MCF 10A (cell line): ENCODE measurements at regions not wholly inside any gene's neighbourhood (a gene's known extent, or its start where the extent isn't known, plus 50 kb on each side); places are given as distances from the start of the nearest gene placed in this dataset.

Experiments
- BruUV-seq: library from RNA; stranded (reverse); fragments of 400-500 nt; replicated peaks from 2 replicates; lab custom pipeline; 2021; lab: Mats Ljungman, UMichigan
- CTCF ChIA-PET: fragments of 300-600 bp; sonication (Branson Sonifier 250); formaldehyde crosslinking; extraction: SDS; loops from one replicate; lab custom pipeline; 2021; ENCODE audit warnings: antibody characterized with exemption, inconsistent platforms; lab: Yijun Ruan, JAX
- POLR2A ChIA-PET: fragments of 300-600, 350-650 bp; sonication (Branson Sonifier 250); formaldehyde crosslinking; extraction: SDS; loops from one replicate; lab custom pipeline; 2020; ENCODE audit warnings: antibody characterized with exemption, inconsistent platforms; lab: Yijun Ruan, JAX
- DNase-seq: peaks from one replicate; pipeline ENCODE4 v3.0.0-alpha.2; 2018; ENCODE audit not compliant: unreplicated experiment
- H3K27ac Mint-ChIP-seq: one replicate; pipeline ENCODE4 v1.8.0; 2022; ENCODE audit warnings: mild to moderate bottlenecking, low read depth, mixed read lengths; ENCODE audit not compliant: unreplicated experiment
- H3K27me3 Mint-ChIP-seq: one replicate; pipeline ENCODE4 v1.8.0; 2022; ENCODE audit warnings: mixed read lengths; ENCODE audit not compliant: insufficient read depth, unreplicated experiment
- H3K36me3 Mint-ChIP-seq: one replicate; pipeline ENCODE4 v1.8.0; 2022; ENCODE audit warnings: mild to moderate bottlenecking, moderate library complexity, mixed read lengths; ENCODE audit not compliant: insufficient read depth, unreplicated experiment
- H3K4me1 Mint-ChIP-seq: one replicate; pipeline ENCODE4 v1.8.0; 2022; ENCODE audit warnings: mixed read lengths; ENCODE audit not compliant: insufficient read depth, unreplicated experiment
- H3K4me3 Mint-ChIP-seq: one replicate; pipeline ENCODE4 v1.8.0; 2022; ENCODE audit warnings: mild to moderate bottlenecking, moderate library complexity, mixed read lengths; ENCODE audit not compliant: unreplicated experiment
- H3K9me3 Mint-ChIP-seq: one replicate; pipeline ENCODE4 v1.8.0; 2022; ENCODE audit warnings: mixed read lengths; ENCODE audit not compliant: unreplicated experiment
- CTCF ChIP-seq: fragments of 200-600 bp; IDR thresholded peaks from one replicate; pipeline ENCODE4 v1.8.0; 2022; ENCODE audit warnings: antibody characterized with exemption, mild to moderate bottlenecking; ENCODE audit not compliant: unreplicated experiment
- intact Hi-C: fragments of 100-400 bp; cut with micrococcal nuclease; formaldehyde crosslinking; loops from 2 replicates; pipeline ENCODE4 v1.14.1; 2022

- BruUV-seq, result no TSS peak
- Mint-ChIP-seq H3K4me3 (no peak overlapping the region), H3K27ac (no peak overlapping the region), H3K36me3 (no peaks in the 10 kb centered on the region), H3K27me3 (peaks cover 75% of the 10 kb centered on the region), H3K9me3 (no peaks in the 10 kb centered on the region), H3K4me1 (no peaks in the 10 kb centered on the region)
- intact Hi-C loops, result loop anchor here (1.0 to 5.0 kb wide), 4 partner anchors 157 to 463 kb away; no protein-coding TSS in a partner anchor
- ChIA-PET CTCF (interaction anchor here (0.6 to 4.0 kb wide), 45 partner anchors 9 to 415 kb away, joined by 3 to 32 read pairs (median 4); partner anchors contain the start of gene CCNC), POLR2A (interaction anchor here (0.6 to 1.8 kb wide), 4 partner anchors 10 to 278 kb away, joined by 3 to 5 read pairs (median 4); no protein-coding TSS in a partner anchor)
- no peak for TF ChIP-seq CTCF
- DNase-seq, result no peak
Measured at GRCh38 chr6:99745651-99746050, 139.0 kb downstream of the PRDM13 start.

- Mint-ChIP-seq H3K36me3 (no peaks in the 10 kb centered on the region), H3K9me3 (no peaks in the 10 kb centered on the region), H3K27ac (no peak overlapping the region), H3K4me1 (no peaks in the 10 kb centered on the region), H3K4me3 (no peak overlapping the region), H3K27me3 (peaks cover 75% of the 10 kb centered on the region)
- ChIA-PET POLR2A (interaction anchor here (0.6 to 1.9 kb wide), 5 partner anchors 10 to 232 kb away, joined by 3 to 6 read pairs (median 4); partner anchors contain the start of gene CCNC), CTCF (interaction anchor here (0.6 to 4.0 kb wide), 48 partner anchors 8 to 416 kb away, joined by 3 to 32 read pairs (median 4); partner anchors contain the start of gene CCNC)
- BruUV-seq, result no TSS peak
- peak; percentile 80 for TF ChIP-seq CTCF
- DNase-seq, result peak; percentile 73
- intact Hi-C loops, result loop anchor here (1.0 to 5.0 kb wide), 4 partner anchors 158 to 464 kb away; no protein-coding TSS in a partner anchor
Measured at GRCh38 chr6:99746261-99746895, 139.7 kb downstream of the PRDM13 start.

GRCh38 chr6:99761711-99762110, 155.1 kb downstream of the PRDM13 start:
- TF ChIP-seq CTCF, result no peak
- ChIA-PET POLR2A (no interaction called here), CTCF (interaction anchor here (1.2 kb wide), 1 partner anchor 16 kb away, joined by 3 read pairs; no protein-coding TSS in a partner anchor)
- Mint-ChIP-seq H3K4me1 (no peaks in the 10 kb centered on the region), H3K9me3 (no peaks in the 10 kb centered on the region), H3K4me3 (no peak overlapping the region), H3K36me3 (no peaks in the 10 kb centered on the region), H3K27ac (no peak overlapping the region), H3K27me3 (peaks cover 66% of the 10 kb centered on the region)
- BruUV-seq, result no TSS peak
- intact Hi-C loops, result no loop called here
- DNase-seq, result no peak

- TF ChIP-seq CTCF, result no peak
- H3K27me3 Mint-ChIP-seq, result peaks cover 58% of the 10 kb centered on the region
Measured at GRCh38 chr6:99768166-99768565, 161.5 kb downstream of the PRDM13 start.

More at GRCh38 chr6:99768166-99768565, 161.5 kb downstream of the PRDM13 start:
- DNase-seq, result no peak
- Mint-ChIP-seq H3K27ac (no peak overlapping the region), H3K9me3 (no peaks in the 10 kb centered on the region), H3K4me1 (no peaks in the 10 kb centered on the region), H3K4me3 (no peak overlapping the region), H3K36me3 (no peaks in the 10 kb centered on the region)
- BruUV-seq, result no TSS peak
- intact Hi-C loops, result no loop called here
- POLR2A ChIA-PET, result no interaction called here
- CTCF ChIA-PET, result no interaction called here
